ENCODE measurements at regions not wholly inside any gene's neighbourhood (a gene's known extent, or its start where the extent isn't known, plus 50 kb on each side); places are given as distances from the start of the nearest gene placed in this dataset.

GRCh38 chr4:96093057-96093456 lies 253.2 kb downstream of the PDHA2 start:
- H3K9me3 ChIP-seq: no peaks in the 10 kb centered on the region
- TF ChIP-seq CTCF (IDR thresholded peaks at IDR 0.05): no peak
- no peak for TF ChIP-seq POLR2A (IDR thresholded peaks at IDR 0.05)
- WGBS, 2 donors: 32% methylated on average over 3 of the region's 3 CpGs
- no peaks in the 10 kb centered on the region for H3K36me3 ChIP-seq
- no peak overlapping the region for H3K4me3 ChIP-seq (replicated peaks in 1 of 3)
- H3K4me1 ChIP-seq: peaks cover 0 to 3% of the 10 kb centered on the region in 2 donors
- intact Hi-C loops (cut with DNase I): no loop called here
- no peaks in the 10 kb centered on the region for H3K27me3 ChIP-seq
- no peak overlapping the region for H3K27ac ChIP-seq
- peak in 1 of 2 donors; percentile 22 for DNase-seq

- Histone ChIP-seq H3K9me3 (no peaks in the 10 kb centered on the region), H3K27ac (no peak overlapping the region), H3K27me3 (no peaks in the 10 kb centered on the region), H3K36me3 (no peaks in the 10 kb centered on the region), H3K4me3 (replicated peaks in 1 of 3) (no peak overlapping the region), H3K4me1 (peaks cover 0 to 3% of the 10 kb centered on the region in 2 donors)
- DNase-seq: no peak
- intact Hi-C loops (cut with DNase I): no loop called here
- TF ChIP-seq CTCF (IDR thresholded peaks at IDR 0.05): no peak
- TF ChIP-seq POLR2A (IDR thresholded peaks at IDR 0.05): no peak
Measured at GRCh38 chr4:96093563-96093962, 253.7 kb downstream of the PDHA2 start.

DNA sequence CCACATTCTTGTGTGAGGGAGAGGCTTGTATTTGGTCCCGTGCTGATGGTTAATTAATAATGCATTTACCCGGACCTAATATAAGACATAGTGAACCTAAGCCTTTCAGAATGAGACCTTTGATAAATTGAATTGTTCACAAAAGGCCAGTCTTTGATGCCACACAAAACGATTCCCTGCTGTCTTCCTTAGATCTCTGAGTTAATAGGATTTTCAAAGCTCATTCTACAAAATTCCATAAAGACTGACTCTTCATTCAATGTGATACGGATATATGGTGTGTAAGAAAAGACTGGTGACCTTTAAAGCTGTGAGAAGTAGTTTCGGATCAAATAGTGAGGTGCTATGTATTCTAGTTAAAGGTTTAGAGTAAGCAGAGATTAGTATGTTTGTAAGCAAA lies 254.3 kb downstream of the PDHA2 start:
- no peaks in the 10 kb centered on the region for H3K9me3 ChIP-seq
- no peaks in the 10 kb centered on the region for H3K27me3 ChIP-seq
- TF ChIP-seq POLR2A (IDR thresholded peaks at IDR 0.05): no peak
- intact Hi-C loops (cut with DNase I): no loop called here
- H3K27ac ChIP-seq: no peak overlapping the region
- H3K36me3 ChIP-seq: no peaks in the 10 kb centered on the region
- peaks cover 0 to 3% of the 10 kb centered on the region in 2 donors for H3K4me1 ChIP-seq
- no peak overlapping the region for H3K4me3 ChIP-seq (replicated peaks in 1 of 3)
- DNase-seq: no peak
- 89 to 90% methylated on average over 5 of the region's 5 CpGs for WGBS, 2 donors

- intact Hi-C loops (cut with DNase I): no loop called here
- Histone ChIP-seq H3K4me1 (peaks cover 0 to 3% of the 10 kb centered on the region in 2 donors), H3K9me3 (no peaks in the 10 kb centered on the region), H3K4me3 (replicated peaks in 1 of 3) (no peak overlapping the region), H3K27ac (no peak overlapping the region), H3K36me3 (no peaks in the 10 kb centered on the region), H3K27me3 (no peaks in the 10 kb centered on the region)
- no peak for DNase-seq
- no peak for TF ChIP-seq CTCF (IDR thresholded peaks at IDR 0.05)
- no peak for TF ChIP-seq POLR2A (IDR thresholded peaks at IDR 0.05)
- WGBS, 2 donors: 85 to 87% methylated on average over 7 of the region's 7 CpGs
Measured at GRCh38 chr4:96097040-96097607, 257.2 kb downstream of the PDHA2 start.

DNA sequence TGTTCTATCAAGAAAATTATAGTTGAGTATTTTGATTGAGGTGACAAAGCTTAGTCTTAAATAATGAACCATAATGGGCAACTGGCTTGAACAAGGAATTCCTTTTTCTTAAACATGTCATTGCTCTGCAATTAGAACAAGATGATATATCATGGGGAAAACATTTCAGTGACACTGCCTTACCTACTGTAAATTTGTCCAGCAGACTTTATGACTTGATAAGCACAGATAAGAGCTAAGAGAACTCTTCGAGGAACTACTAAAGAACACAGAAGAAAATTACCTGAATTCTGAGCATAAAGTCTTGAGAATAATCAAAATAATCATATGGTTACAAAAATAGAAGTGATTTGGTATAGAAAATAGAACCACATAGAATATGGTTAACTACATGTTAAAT lies 257.8 kb downstream of the PDHA2 start:
- Histone ChIP-seq H3K27ac (no peak overlapping the region), H3K9me3 (no peaks in the 10 kb centered on the region), H3K27me3 (no peaks in the 10 kb centered on the region), H3K36me3 (no peaks in the 10 kb centered on the region), H3K4me3 (replicated peaks in 1 of 3) (no peak overlapping the region), H3K4me1 (peaks cover 0 to 3% of the 10 kb centered on the region in 2 donors)
- no peak for DNase-seq
- TF ChIP-seq POLR2A (IDR thresholded peaks at IDR 0.05) (no peak), CTCF (IDR thresholded peaks at IDR 0.05) (no peak)
- 90 to 94% methylated on average over 1 of the region's 1 CpG for WGBS, 2 donors
- intact Hi-C loops (cut with DNase I): no loop called here

- no peaks in the 10 kb centered on the region for H3K36me3 ChIP-seq
- no peaks in the 10 kb centered on the region for H3K9me3 ChIP-seq
- 68 to 84% methylated on average over 1 of the region's 1 CpG for WGBS, 2 donors
- H3K4me3 ChIP-seq (replicated peaks in 1 of 3): no peak overlapping the region
- H3K27ac ChIP-seq: no peak overlapping the region
- intact Hi-C loops (cut with DNase I): no loop called here
- no peaks in the 10 kb centered on the region for H3K4me1 ChIP-seq
- DNase-seq: no peak
- TF ChIP-seq CTCF (IDR thresholded peaks at IDR 0.05): no peak
- H3K27me3 ChIP-seq: no peaks in the 10 kb centered on the region
Measured at GRCh38 chr4:96099031-96099430, 259.1 kb downstream of the PDHA2 start.
